ENCODE measurements at regions not wholly inside any gene's neighbourhood (a gene's known extent, or its start where the extent isn't known, plus 50 kb on each side); places are given as distances from the start of the nearest gene placed in this dataset.

- Histone ChIP-seq H3K4me3 (ENCODE audit: low read length) (no peak overlapping the region), H3K9me3 (ENCODE audit: control insufficient read depth, low read depth, low read length) (peaks cover 4% of the 10 kb centered on the region), H3K27ac (ENCODE audit: low read length) (peak overlapping the region; percentile 23), H3K36me3 (ENCODE audit: control insufficient read depth, insufficient read depth, low read length) (no peaks in the 10 kb centered on the region), H3K27me3 (ENCODE audit: control insufficient read depth, insufficient read depth, low read length) (no peaks in the 10 kb centered on the region), H3K4me1 (ENCODE audit: control insufficient read depth, insufficient read depth, low read length) (no peaks in the 10 kb centered on the region)
- 80% methylated on average over 2 of the region's 15 CpGs for WGBS (ENCODE audit: insufficient coverage, low lambda C conversion rate)
- DNase-seq = peak; percentile 57
Measured at GRCh38 chr6:140050101-140050995, 675.9 kb upstream of the CITED2 start.

- no peaks in the 10 kb centered on the region for H3K36me3 ChIP-seq (ENCODE audit: control insufficient read depth, insufficient read depth, low read length)
- no peaks in the 10 kb centered on the region for H3K27me3 ChIP-seq (ENCODE audit: control insufficient read depth, insufficient read depth, low read length)
- WGBS (ENCODE audit: insufficient coverage, low lambda C conversion rate) = no CpG with 5 or more reads among the region's 2 CpGs
- H3K4me1 ChIP-seq (ENCODE audit: control insufficient read depth, insufficient read depth, low read length) = no peaks in the 10 kb centered on the region
- no peak overlapping the region for H3K4me3 ChIP-seq (ENCODE audit: low read length)
- DNase-seq = no peak
- peaks cover 4% of the 10 kb centered on the region for H3K9me3 ChIP-seq (ENCODE audit: control insufficient read depth, low read depth, low read length)
- no peak overlapping the region for H3K27ac ChIP-seq (ENCODE audit: low read length)
Measured at GRCh38 chr6:140049251-140049650, 674.8 kb upstream of the CITED2 start.

GRCh38 chr6:140048202-140048790, 673.8 kb upstream of the CITED2 start:
- 50% methylated on average over 1 of the region's 2 CpGs for WGBS (ENCODE audit: insufficient coverage, low lambda C conversion rate)
- H3K27ac ChIP-seq (ENCODE audit: low read length) = no peak overlapping the region
- peaks cover under 1% of the 10 kb centered on the region for H3K4me1 ChIP-seq (ENCODE audit: control insufficient read depth, insufficient read depth, low read length)
- no peaks in the 10 kb centered on the region for H3K27me3 ChIP-seq (ENCODE audit: control insufficient read depth, insufficient read depth, low read length)
- H3K36me3 ChIP-seq (ENCODE audit: control insufficient read depth, insufficient read depth, low read length) = no peaks in the 10 kb centered on the region
- H3K4me3 ChIP-seq (ENCODE audit: low read length) = no peak overlapping the region
- no peak for DNase-seq
- peaks cover 4% of the 10 kb centered on the region for H3K9me3 ChIP-seq (ENCODE audit: control insufficient read depth, low read depth, low read length)

GRCh38 chr6:140047321-140047720, 672.9 kb upstream of the CITED2 start:
- no CpG with 5 or more reads among the region's 1 CpG for WGBS (ENCODE audit: insufficient coverage, low lambda C conversion rate)

GRCh38 chr6:140046016-140046632, 671.7 kb upstream of the CITED2 start:
- WGBS (ENCODE audit: insufficient coverage, low lambda C conversion rate) = 88% methylated on average over 1 of the region's 3 CpGs
- Histone ChIP-seq H3K27ac (ENCODE audit: low read length) (no peak overlapping the region), H3K27me3 (ENCODE audit: control insufficient read depth, insufficient read depth, low read length) (no peaks in the 10 kb centered on the region), H3K4me1 (ENCODE audit: control insufficient read depth, insufficient read depth, low read length) (peaks cover 5% of the 10 kb centered on the region), H3K4me3 (ENCODE audit: low read length) (no peak overlapping the region), H3K9me3 (ENCODE audit: control insufficient read depth, low read depth, low read length) (peaks cover 4% of the 10 kb centered on the region), H3K36me3 (ENCODE audit: control insufficient read depth, insufficient read depth, low read length) (no peaks in the 10 kb centered on the region)
- no peak for DNase-seq

More at GRCh38 chr6:140047321-140047720, 672.9 kb upstream of the CITED2 start:
- Histone ChIP-seq H3K4me1 (ENCODE audit: control insufficient read depth, insufficient read depth, low read length) (peaks cover 5% of the 10 kb centered on the region), H3K4me3 (ENCODE audit: low read length) (no peak overlapping the region), H3K27me3 (ENCODE audit: control insufficient read depth, insufficient read depth, low read length) (no peaks in the 10 kb centered on the region), H3K9me3 (ENCODE audit: control insufficient read depth, low read depth, low read length) (peaks cover 4% of the 10 kb centered on the region), H3K27ac (ENCODE audit: low read length) (no peak overlapping the region), H3K36me3 (ENCODE audit: control insufficient read depth, insufficient read depth, low read length) (no peaks in the 10 kb centered on the region)
- DNase-seq = no peak

GRCh38 chr6:140045116-140045515, 670.7 kb upstream of the CITED2 start:
- Histone ChIP-seq H3K4me3 (ENCODE audit: low read length) (no peak overlapping the region), H3K4me1 (ENCODE audit: control insufficient read depth, insufficient read depth, low read length) (peaks cover 5% of the 10 kb centered on the region), H3K27ac (ENCODE audit: low read length) (no peak overlapping the region), H3K36me3 (ENCODE audit: control insufficient read depth, insufficient read depth, low read length) (no peaks in the 10 kb centered on the region), H3K9me3 (ENCODE audit: control insufficient read depth, low read depth, low read length) (peaks cover 4% of the 10 kb centered on the region), H3K27me3 (ENCODE audit: control insufficient read depth, insufficient read depth, low read length) (no peaks in the 10 kb centered on the region)
- no peak for DNase-seq
- no CpG with 5 or more reads among the region's 1 CpG for WGBS (ENCODE audit: insufficient coverage, low lambda C conversion rate)

GRCh38 chr6:140044626-140045025, 670.2 kb upstream of the CITED2 start:
- Histone ChIP-seq H3K9me3 (ENCODE audit: control insufficient read depth, low read depth, low read length) (peaks cover 4% of the 10 kb centered on the region), H3K4me3 (ENCODE audit: low read length) (no peak overlapping the region), H3K27ac (ENCODE audit: low read length) (no peak overlapping the region), H3K36me3 (ENCODE audit: control insufficient read depth, insufficient read depth, low read length) (no peaks in the 10 kb centered on the region), H3K27me3 (ENCODE audit: control insufficient read depth, insufficient read depth, low read length) (no peaks in the 10 kb centered on the region), H3K4me1 (ENCODE audit: control insufficient read depth, insufficient read depth, low read length) (peaks cover 5% of the 10 kb centered on the region)
- no peak for DNase-seq
- WGBS (ENCODE audit: insufficient coverage, low lambda C conversion rate) = 100% methylated on average over 1 of the region's 1 CpG

GRCh38 chr6:140043762-140044378, 669.4 kb upstream of the CITED2 start:
- Histone ChIP-seq H3K36me3 (ENCODE audit: control insufficient read depth, insufficient read depth, low read length) (no peaks in the 10 kb centered on the region), H3K4me3 (ENCODE audit: low read length) (no peak overlapping the region), H3K27me3 (ENCODE audit: control insufficient read depth, insufficient read depth, low read length) (no peaks in the 10 kb centered on the region), H3K4me1 (ENCODE audit: control insufficient read depth, insufficient read depth, low read length) (peaks cover 5% of the 10 kb centered on the region), H3K9me3 (ENCODE audit: control insufficient read depth, low read depth, low read length) (peaks cover 4% of the 10 kb centered on the region), H3K27ac (ENCODE audit: low read length) (peak overlapping the region; percentile 11)
- DNase-seq = no peak
- WGBS (ENCODE audit: insufficient coverage, low lambda C conversion rate) = 100% methylated on average over 1 of the region's 2 CpGs

- H3K36me3 ChIP-seq (ENCODE audit: control insufficient read depth, insufficient read depth, low read length) = no peaks in the 10 kb centered on the region
- DNase-seq = peak; percentile 44 to 59
- H3K27ac ChIP-seq (ENCODE audit: low read length) = peak overlapping the region; percentile 16
- H3K27me3 ChIP-seq (ENCODE audit: control insufficient read depth, insufficient read depth, low read length) = no peaks in the 10 kb centered on the region
- H3K4me3 ChIP-seq (ENCODE audit: low read length) = no peak overlapping the region
- WGBS (ENCODE audit: insufficient coverage, low lambda C conversion rate) = no CpG with 5 or more reads among the region's 1 CpG
- H3K9me3 ChIP-seq (ENCODE audit: control insufficient read depth, low read depth, low read length) = peaks cover 4% of the 10 kb centered on the region
- H3K4me1 ChIP-seq (ENCODE audit: control insufficient read depth, insufficient read depth, low read length) = peaks cover 5% of the 10 kb centered on the region
Measured at GRCh38 chr6:140043357-140043756, 668.9 kb upstream of the CITED2 start.

Measured in large intestine (tissue), 3 donors.